ENCODE measurements at regions not wholly inside any gene's neighbourhood (a gene's known extent, or its start where the extent isn't known, plus 50 kb on each side); places are given as distances from the start of the nearest gene placed in this dataset.

DNA sequence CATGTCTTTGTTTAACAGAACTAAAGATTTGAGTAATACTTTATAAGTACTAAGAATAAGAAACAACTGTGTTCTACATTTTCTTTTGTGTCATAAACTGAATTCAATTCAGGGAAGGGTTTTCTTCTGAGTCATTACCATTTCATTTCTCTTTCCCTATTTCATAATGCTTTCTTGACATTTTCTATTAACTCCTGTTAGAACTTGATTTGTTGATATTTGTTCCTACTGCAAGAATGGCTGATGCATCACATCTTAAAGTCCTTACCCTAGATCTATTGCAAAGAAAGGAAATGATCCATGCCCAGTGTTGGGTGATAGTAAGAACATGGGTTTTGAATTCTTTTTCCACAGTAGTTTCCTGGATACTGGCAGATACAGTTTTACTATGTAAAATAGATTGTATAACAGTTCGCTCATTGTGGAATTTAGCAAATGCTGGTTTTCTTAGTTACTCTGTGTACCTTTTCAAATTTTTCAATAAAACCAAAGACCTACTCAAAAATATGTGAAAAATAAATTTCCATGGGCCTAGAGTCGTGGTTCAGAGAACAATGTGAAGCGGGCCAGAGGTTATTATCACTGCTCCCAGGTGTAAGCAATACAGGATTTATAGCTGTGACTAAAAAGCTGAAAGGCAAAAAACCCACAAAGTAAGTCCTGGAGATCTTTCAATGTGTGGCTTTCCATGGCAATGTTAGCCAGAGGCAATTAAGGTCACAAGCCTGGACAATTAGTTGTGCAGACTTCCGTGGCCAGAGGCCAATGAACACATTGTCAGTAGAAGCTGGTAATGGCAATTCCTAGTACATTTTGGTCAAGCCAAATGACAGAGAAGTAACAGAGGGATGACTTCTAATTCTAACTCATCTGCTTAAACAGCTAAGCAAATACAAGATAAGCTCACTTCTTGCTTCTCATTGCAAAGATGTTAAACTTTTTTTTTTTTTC lies 127.3 kb upstream of the FAT4 start:
- peak overlapping the region; percentile 2 for H3K27ac ChIP-seq (ENCODE audit: insufficient read depth, low read depth, low read length)
- H3K79me2 ChIP-seq (ENCODE audit: control insufficient read depth, insufficient read depth, low read length) = no peaks in the 10 kb centered on the region
- no peak overlapping the region for H3K9ac ChIP-seq (replicated peaks; ENCODE audit: extremely low read depth, insufficient read depth, low read length)
- no peak overlapping the region for H3K4me2 ChIP-seq (ENCODE audit: insufficient read depth, low read length)
- no peaks in the 10 kb centered on the region for H3K9me1 ChIP-seq (replicated peaks; ENCODE audit: control insufficient read depth, extremely low read depth, insufficient read depth, low read length)
- no TSS peak for BruUV-seq (replicated peaks)
- no peaks in the 10 kb centered on the region for H3K9me3 ChIP-seq (replicated peaks; ENCODE audit: control insufficient read depth, insufficient read depth, low read length)
- DNase-seq (ENCODE audit: low read depth, low spot score) = peak; percentile 67
- CTCF ChIA-PET = interaction anchor here (0.7 kb wide), 1 partner anchor 247 kb away, joined by 3 read pairs; no protein-coding TSS in a partner anchor
- no peaks in the 10 kb centered on the region for H3K36me3 ChIP-seq (ENCODE audit: control insufficient read depth in 2 of 2, extremely low read depth in 1 of 2, insufficient read depth in 2 of 2, low read length in 2 of 2)
- peak; percentile 54 for FAIRE-seq
- H3K27me3 ChIP-seq (ENCODE audit: control insufficient read depth in 2 of 2, insufficient read depth in 2 of 2, low read length in 2 of 2) = no peaks in the 10 kb centered on the region
- no peaks in the 10 kb centered on the region for H4K20me1 ChIP-seq (replicated peaks; ENCODE audit: control insufficient read depth, extremely low read depth, insufficient read depth, low read length)
- H3K4me1 ChIP-seq (ENCODE audit: control insufficient read depth, extremely low read depth, insufficient read depth, low read length) = peaks cover 6% of the 10 kb centered on the region
- no peak overlapping the region for H3K4me3 ChIP-seq (replicated peaks in 1 of 3; ENCODE audit: insufficient read depth in 1 of 3, low read depth in 1 of 3, low read length in 3 of 3)
- intact Hi-C loops (cut with micrococcal nuclease) = no loop called here
- no peak overlapping the region for H2AFZ ChIP-seq (ENCODE audit: low read depth, low read length)
- POLR2A ChIA-PET = no interaction called here
- dilution Hi-C loops (cut with MboI; ENCODE audit: extremely low pct_ligation_motif_present, low sequenced_read_pairs) = no loop called here
- TF ChIP-seq, protein P1, sequence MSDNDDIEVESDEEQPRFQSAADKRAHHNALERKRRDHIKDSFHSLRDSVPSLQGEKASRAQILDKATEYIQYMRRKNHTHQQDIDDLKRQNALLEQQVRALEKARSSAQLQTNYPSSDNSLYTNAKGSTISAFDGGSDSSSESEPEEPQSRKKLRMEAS (IDR thresholded peaks at IDR 0.05; ENCODE audit: insufficient read depth, insufficient read length) = no peak
- peak; percentile 55 for TF ChIP-seq FOS (IDR thresholded peaks at IDR 0.05; ENCODE audit: borderline replicate concordance, insufficient read depth, low read length)

DNA sequence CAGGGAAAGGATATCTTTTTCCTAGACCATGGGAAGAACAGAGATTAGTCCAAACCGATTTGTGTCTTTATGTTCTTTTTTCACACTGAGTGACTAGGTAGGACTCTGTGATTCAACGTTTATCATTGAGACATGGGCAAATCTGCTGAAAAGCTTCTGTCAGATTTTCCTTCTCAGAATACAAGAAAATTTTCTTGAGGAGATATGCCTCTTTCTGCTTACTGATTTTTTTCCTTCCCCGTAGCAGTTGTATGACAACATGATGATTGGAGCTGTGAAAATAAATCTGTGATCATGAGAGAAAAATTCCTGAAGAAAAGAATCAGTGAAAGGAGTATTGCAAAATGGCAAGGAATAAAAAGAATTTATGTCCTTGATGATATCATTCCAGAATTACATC lies 130.6 kb upstream of the FAT4 start:
- intact Hi-C loops (cut with micrococcal nuclease) = no loop called here
- no peaks in the 10 kb centered on the region for H3K79me2 ChIP-seq (ENCODE audit: control insufficient read depth, insufficient read depth, low read length)
- H3K9me3 ChIP-seq (replicated peaks; ENCODE audit: control insufficient read depth, insufficient read depth, low read length) = no peaks in the 10 kb centered on the region
- no peaks in the 10 kb centered on the region for H3K9me1 ChIP-seq (replicated peaks; ENCODE audit: control insufficient read depth, extremely low read depth, insufficient read depth, low read length)
- peaks cover 6% of the 10 kb centered on the region for H3K4me1 ChIP-seq (ENCODE audit: control insufficient read depth, extremely low read depth, insufficient read depth, low read length)
- TF ChIP-seq, protein P1 (IDR thresholded peaks at IDR 0.05; ENCODE audit: insufficient read depth, insufficient read length) = no peak
- TF ChIP-seq POLR2A (IDR thresholded peaks at IDR 0.05; ENCODE audit: low read depth, low read length) (no peak), GATA2 (IDR thresholded peaks at IDR 0.05; ENCODE audit: insufficient read depth, insufficient read length, low read depth, low read length) (no peak), EZH2 (IDR thresholded peaks at IDR 0.05; ENCODE audit: borderline replicate concordance, low read depth, low read length, severe bottlenecking) (no peak), JUN (IDR thresholded peaks at IDR 0.05; ENCODE audit: borderline replicate concordance, insufficient read depth, insufficient read length, low read depth) (no peak), FOS (IDR thresholded peaks at IDR 0.05; ENCODE audit: borderline replicate concordance, insufficient read depth, low read length) (no peak), POLR2AphosphoS5 (IDR thresholded peaks at IDR 0.05; ENCODE audit: insufficient read depth, low read depth, low read length) (no peak), MYC (IDR thresholded peaks at IDR 0.05; ENCODE audit: low read depth, low read length) (no peak)
- TF ChIP-seq, protein P2, sequence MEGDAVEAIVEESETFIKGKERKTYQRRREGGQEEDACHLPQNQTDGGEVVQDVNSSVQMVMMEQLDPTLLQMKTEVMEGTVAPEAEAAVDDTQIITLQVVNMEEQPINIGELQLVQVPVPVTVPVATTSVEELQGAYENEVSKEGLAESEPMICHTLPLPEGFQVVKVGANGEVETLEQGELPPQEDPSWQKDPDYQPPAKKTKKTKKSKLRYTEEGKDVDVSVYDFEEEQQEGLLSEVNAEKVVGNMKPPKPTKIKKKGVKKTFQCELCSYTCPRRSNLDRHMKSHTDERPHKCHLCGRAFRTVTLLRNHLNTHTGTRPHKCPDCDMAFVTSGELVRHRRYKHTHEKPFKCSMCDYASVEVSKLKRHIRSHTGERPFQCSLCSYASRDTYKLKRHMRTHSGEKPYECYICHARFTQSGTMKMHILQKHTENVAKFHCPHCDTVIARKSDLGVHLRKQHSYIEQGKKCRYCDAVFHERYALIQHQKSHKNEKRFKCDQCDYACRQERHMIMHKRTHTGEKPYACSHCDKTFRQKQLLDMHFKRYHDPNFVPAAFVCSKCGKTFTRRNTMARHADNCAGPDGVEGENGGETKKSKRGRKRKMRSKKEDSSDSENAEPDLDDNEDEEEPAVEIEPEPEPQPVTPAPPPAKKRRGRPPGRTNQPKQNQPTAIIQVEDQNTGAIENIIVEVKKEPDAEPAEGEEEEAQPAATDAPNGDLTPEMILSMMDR (IDR thresholded peaks at IDR 0.05; ENCODE audit: extremely low read depth in 1 of 2, insufficient read depth in 1 of 2, low read depth in 1 of 2, low read length in 2 of 2) = no peak
- dilution Hi-C loops (cut with MboI; ENCODE audit: extremely low pct_ligation_motif_present, low sequenced_read_pairs) = no loop called here
- H3K27ac ChIP-seq (ENCODE audit: insufficient read depth, low read depth, low read length) = no peak overlapping the region
- H3K36me3 ChIP-seq (ENCODE audit: control insufficient read depth in 2 of 2, extremely low read depth in 1 of 2, insufficient read depth in 2 of 2, low read length in 2 of 2) = no peaks in the 10 kb centered on the region
- DNase-seq (ENCODE audit: low read depth, low spot score) = no peak
- CTCF ChIA-PET = interaction anchor here (1.2 kb wide), 1 partner anchor 14 kb away, joined by 3 read pairs; no protein-coding TSS in a partner anchor
- POLR2A ChIA-PET = no interaction called here
- H3K4me3 ChIP-seq (replicated peaks in 1 of 3; ENCODE audit: insufficient read depth in 1 of 3, low read depth in 1 of 3, low read length in 3 of 3) = no peak overlapping the region
- BruUV-seq (replicated peaks) = no TSS peak
- no peak overlapping the region for H3K9ac ChIP-seq (replicated peaks; ENCODE audit: extremely low read depth, insufficient read depth, low read length)
- no peak for FAIRE-seq
- no peaks in the 10 kb centered on the region for H4K20me1 ChIP-seq (replicated peaks; ENCODE audit: control insufficient read depth, extremely low read depth, insufficient read depth, low read length)
- H3K4me2 ChIP-seq (ENCODE audit: insufficient read depth, low read length) = no peak overlapping the region
- no peaks in the 10 kb centered on the region for H3K27me3 ChIP-seq (ENCODE audit: control insufficient read depth in 2 of 2, insufficient read depth in 2 of 2, low read length in 2 of 2)
- H2AFZ ChIP-seq (ENCODE audit: low read depth, low read length) = no peak overlapping the region
